GM21529 (cell line): ENCODE measurements at regions not wholly inside any gene's neighbourhood (a gene's known extent, or its start where the extent isn't known, plus 50 kb on each side); places are given as distances from the start of the nearest gene placed in this dataset.
"Not testable (repeated sequence)": the region's sequence is repeated elsewhere in the genome, so short reads cannot be mapped to it uniquely, and the experiment has no call there.

ENCODE experiments used
- ATAC-seq: cut with Tn5 transposase; IDR thresholded peaks from one replicate; pipeline ENCODE4 v1.9.1; 2021; ENCODE audit not compliant: unreplicated experiment

GRCh38 chr14:86064595-86064994 lies 534.7 kb downstream of the FLRT2 start:
- not testable (repeated sequence) for ATAC-seq

- ATAC-seq: peak; percentile 56
These were observed 527.2 kb downstream of the FLRT2 start for GRCh38 chr14:86057018-86057667.

GRCh38 chr14:86055512-86056075 lies 525.6 kb downstream of the FLRT2 start:
- ATAC-seq: no peak

GRCh38 chr14:86052868-86053267 lies 522.9 kb downstream of the FLRT2 start:
- no peak for ATAC-seq

GRCh38 chr14:86050757-86051156 lies 520.8 kb downstream of the FLRT2 start:
- no peak for ATAC-seq

GRCh38 chr14:86050072-86050683 lies 520.2 kb downstream of the FLRT2 start:
- ATAC-seq: no peak

- ATAC-seq: no peak
These were observed 509.2 kb downstream of the FLRT2 start for GRCh38 chr14:86039176-86039575.

GRCh38 chr14:86038387-86039042 lies 508.6 kb downstream of the FLRT2 start:
- peak; percentile 89 for ATAC-seq

GRCh38 chr14:86035882-86036281 lies 505.9 kb downstream of the FLRT2 start:
- peak; percentile 71 for ATAC-seq

GRCh38 chr14:86027990-86028389 lies 498.0 kb downstream of the FLRT2 start:
- ATAC-seq: no peak

- no peak for ATAC-seq
These were observed 497.2 kb downstream of the FLRT2 start for GRCh38 chr14:86027144-86027543.

- no peak for ATAC-seq
These were observed 492.2 kb downstream of the FLRT2 start for GRCh38 chr14:86022031-86022629.

GRCh38 chr14:86020841-86021240 lies 490.9 kb downstream of the FLRT2 start:
- no peak for ATAC-seq

GRCh38 chr14:86015941-86016340 lies 486.0 kb downstream of the FLRT2 start:
- ATAC-seq: no peak

- ATAC-seq: no peak
These were observed 485.6 kb downstream of the FLRT2 start for GRCh38 chr14:86015511-86015910.

- no peak for ATAC-seq
These were observed 483.7 kb downstream of the FLRT2 start for GRCh38 chr14:86013641-86014040.

GRCh38 chr14:86012461-86012860 lies 482.5 kb downstream of the FLRT2 start:
- no peak for ATAC-seq

GRCh38 chr14:86003998-86004397 lies 474.1 kb downstream of the FLRT2 start:
- ATAC-seq: no peak

GRCh38 chr14:85996551-85996950 lies 466.6 kb downstream of the FLRT2 start:
- no peak for ATAC-seq

- ATAC-seq: no peak
These were observed 461.2 kb downstream of the FLRT2 start for GRCh38 chr14:85991156-85991555.

- ATAC-seq: no peak
These were observed 458.0 kb downstream of the FLRT2 start for GRCh38 chr14:85987907-85988306.

- no peak for ATAC-seq
These were observed 457.3 kb downstream of the FLRT2 start for GRCh38 chr14:85987292-85987691.
